ENCODE measurements at regions not wholly inside any gene's neighbourhood (a gene's known extent, or its start where the extent isn't known, plus 50 kb on each side); places are given as distances from the start of the nearest gene placed in this dataset.

GRCh38 chr6:2469428-2469827 is 224.0 kb upstream of the GMDS start:
- TF ChIP-seq EP300 (IDR thresholded peaks at IDR 0.05), result no peak
- TF ChIP-seq, protein P1, sequence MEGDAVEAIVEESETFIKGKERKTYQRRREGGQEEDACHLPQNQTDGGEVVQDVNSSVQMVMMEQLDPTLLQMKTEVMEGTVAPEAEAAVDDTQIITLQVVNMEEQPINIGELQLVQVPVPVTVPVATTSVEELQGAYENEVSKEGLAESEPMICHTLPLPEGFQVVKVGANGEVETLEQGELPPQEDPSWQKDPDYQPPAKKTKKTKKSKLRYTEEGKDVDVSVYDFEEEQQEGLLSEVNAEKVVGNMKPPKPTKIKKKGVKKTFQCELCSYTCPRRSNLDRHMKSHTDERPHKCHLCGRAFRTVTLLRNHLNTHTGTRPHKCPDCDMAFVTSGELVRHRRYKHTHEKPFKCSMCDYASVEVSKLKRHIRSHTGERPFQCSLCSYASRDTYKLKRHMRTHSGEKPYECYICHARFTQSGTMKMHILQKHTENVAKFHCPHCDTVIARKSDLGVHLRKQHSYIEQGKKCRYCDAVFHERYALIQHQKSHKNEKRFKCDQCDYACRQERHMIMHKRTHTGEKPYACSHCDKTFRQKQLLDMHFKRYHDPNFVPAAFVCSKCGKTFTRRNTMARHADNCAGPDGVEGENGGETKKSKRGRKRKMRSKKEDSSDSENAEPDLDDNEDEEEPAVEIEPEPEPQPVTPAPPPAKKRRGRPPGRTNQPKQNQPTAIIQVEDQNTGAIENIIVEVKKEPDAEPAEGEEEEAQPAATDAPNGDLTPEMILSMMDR (IDR thresholded peaks at IDR 0.05), result no peak
